ENCODE measurements at regions not wholly inside any gene's neighbourhood (a gene's known extent, or its start where the extent isn't known, plus 50 kb on each side); places are given as distances from the start of the nearest gene placed in this dataset.

DNA sequence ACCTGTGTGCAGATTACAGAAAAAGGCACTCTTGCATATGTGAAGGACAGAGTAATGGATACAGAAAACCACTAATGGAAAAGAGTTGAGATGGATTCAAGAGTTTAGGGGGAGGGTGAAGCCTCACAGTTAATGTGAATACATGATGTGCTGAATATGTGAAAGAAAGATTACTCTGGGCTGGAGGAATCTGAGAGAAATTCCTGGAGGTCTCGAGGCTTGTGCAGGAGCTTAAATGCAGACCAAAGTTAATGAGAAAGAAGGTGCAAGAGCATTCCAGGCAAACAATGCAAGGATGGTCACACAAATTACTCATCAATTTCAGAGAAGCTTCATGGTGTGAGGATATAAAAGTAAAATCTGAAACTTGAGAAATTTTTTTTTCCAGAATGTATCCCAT, 768.8 kb downstream of the STPG2 start:
- CTCF ChIA-PET: no interaction called here
- Mint-ChIP-seq H3K27me3 (ENCODE audit: insufficient read depth, unreplicated experiment) (no peaks in the 10 kb centered on the region), H3K36me3 (ENCODE audit: insufficient read depth, unreplicated experiment) (no peaks in the 10 kb centered on the region), H3K4me3 (ENCODE audit: unreplicated experiment) (no peak overlapping the region), H3K9me3 (ENCODE audit: unreplicated experiment) (peaks cover 12% of the 10 kb centered on the region), H3K27ac (ENCODE audit: unreplicated experiment) (no peak overlapping the region), H3K4me1 (ENCODE audit: low read depth, unreplicated experiment) (no peaks in the 10 kb centered on the region)
- DNase-seq: no peak
- H3K27me3 ChIP-seq (replicated peaks; ENCODE audit: control insufficient read depth, insufficient read depth, low read length): no peaks in the 10 kb centered on the region
- H3K4me1 ChIP-seq: no peaks in the 10 kb centered on the region
- no peaks in the 10 kb centered on the region for H3K9me3 ChIP-seq
- H3K36me3 ChIP-seq (ENCODE audit: control insufficient read depth, insufficient read depth, low read length): no peaks in the 10 kb centered on the region
- intact Hi-C loops (cut with micrococcal nuclease; ENCODE audit: unreplicated experiment): no loop called here
- TF ChIP-seq CTCF (IDR thresholded peaks at IDR 0.05; ENCODE audit: insufficient read depth in 1 of 2, low read depth in 1 of 2, low read length in 1 of 2, severe bottlenecking in 1 of 2, unreplicated experiment in 1 of 2): no peak
- H3K4me3 ChIP-seq (ENCODE audit: low read depth, low read length): no peak overlapping the region
- POLR2A ChIA-PET: no interaction called here
- no TSS peak for BruUV-seq (replicated peaks)

- H3K9me3 ChIP-seq: no peaks in the 10 kb centered on the region
- H3K9me3 Mint-ChIP-seq (ENCODE audit: unreplicated experiment): no peaks in the 10 kb centered on the region
- intact Hi-C loops (cut with micrococcal nuclease; ENCODE audit: unreplicated experiment): no loop called here
- H3K27me3 Mint-ChIP-seq (ENCODE audit: insufficient read depth, unreplicated experiment): no peaks in the 10 kb centered on the region
- no peak overlapping the region for H3K4me3 Mint-ChIP-seq (ENCODE audit: unreplicated experiment)
- no peak overlapping the region for H3K4me3 ChIP-seq (ENCODE audit: low read depth, low read length)
- no peak for TF ChIP-seq CTCF (IDR thresholded peaks at IDR 0.05; ENCODE audit: insufficient read depth in 1 of 2, low read depth in 1 of 2, low read length in 1 of 2, severe bottlenecking in 1 of 2, unreplicated experiment in 1 of 2)
- ChIA-PET POLR2A (no interaction called here), CTCF (no interaction called here)
- no peaks in the 10 kb centered on the region for H3K27me3 ChIP-seq (replicated peaks; ENCODE audit: control insufficient read depth, insufficient read depth, low read length)
- no peaks in the 10 kb centered on the region for H3K4me1 ChIP-seq
- H3K27ac Mint-ChIP-seq (ENCODE audit: unreplicated experiment): no peak overlapping the region
- H3K36me3 Mint-ChIP-seq (ENCODE audit: insufficient read depth, unreplicated experiment): no peaks in the 10 kb centered on the region
- no peak for DNase-seq
- H3K4me1 Mint-ChIP-seq (ENCODE audit: low read depth, unreplicated experiment): no peaks in the 10 kb centered on the region
- BruUV-seq (replicated peaks): no TSS peak
- no peaks in the 10 kb centered on the region for H3K36me3 ChIP-seq (ENCODE audit: control insufficient read depth, insufficient read depth, low read length)
These were observed 756.3 kb downstream of the STPG2 start for GRCh38 chr4:97386969-97387368.

DNA sequence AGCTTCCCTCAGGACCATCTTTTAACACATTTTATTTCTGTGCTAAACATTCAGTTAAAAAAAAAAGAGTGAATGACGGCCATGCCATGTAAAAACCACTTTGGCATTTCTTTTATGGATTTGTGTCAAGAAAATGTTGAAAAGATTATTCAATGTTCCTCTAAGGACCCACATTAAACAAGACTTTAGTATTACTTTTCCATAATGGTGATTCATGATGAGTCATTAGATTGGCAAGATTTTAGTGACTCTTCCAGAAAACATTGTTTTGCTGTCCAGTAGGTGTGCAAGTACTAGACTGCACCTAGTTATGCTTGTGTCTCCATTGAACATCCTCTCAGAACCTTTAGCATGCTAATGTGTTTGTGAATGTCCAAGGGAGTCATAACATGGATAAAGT, 748.6 kb downstream of the STPG2 start:
- Mint-ChIP-seq H3K4me1 (ENCODE audit: low read depth, unreplicated experiment) (no peaks in the 10 kb centered on the region), H3K27me3 (ENCODE audit: insufficient read depth, unreplicated experiment) (no peaks in the 10 kb centered on the region), H3K27ac (ENCODE audit: unreplicated experiment) (no peak overlapping the region), H3K36me3 (ENCODE audit: insufficient read depth, unreplicated experiment) (no peaks in the 10 kb centered on the region), H3K9me3 (ENCODE audit: unreplicated experiment) (no peaks in the 10 kb centered on the region), H3K4me3 (ENCODE audit: unreplicated experiment) (no peak overlapping the region)
- TF ChIP-seq CTCF (IDR thresholded peaks at IDR 0.05; ENCODE audit: insufficient read depth in 1 of 2, low read depth in 1 of 2, low read length in 1 of 2, severe bottlenecking in 1 of 2, unreplicated experiment in 1 of 2): no peak
- CTCF ChIA-PET: no interaction called here
- intact Hi-C loops (cut with micrococcal nuclease; ENCODE audit: unreplicated experiment): no loop called here
- POLR2A ChIA-PET: no interaction called here
- H3K27me3 ChIP-seq (replicated peaks; ENCODE audit: control insufficient read depth, insufficient read depth, low read length): no peaks in the 10 kb centered on the region
- no peaks in the 10 kb centered on the region for H3K4me1 ChIP-seq
- no peak overlapping the region for H3K4me3 ChIP-seq (ENCODE audit: low read depth, low read length)
- H3K9me3 ChIP-seq: no peaks in the 10 kb centered on the region
- H3K36me3 ChIP-seq (ENCODE audit: control insufficient read depth, insufficient read depth, low read length): no peaks in the 10 kb centered on the region
- no peak for DNase-seq
- no TSS peak for BruUV-seq (replicated peaks)
